ENCODE measurements at regions not wholly inside any gene's neighbourhood (a gene's known extent, or its start where the extent isn't known, plus 50 kb on each side); places are given as distances from the start of the nearest gene placed in this dataset.

DNA sequence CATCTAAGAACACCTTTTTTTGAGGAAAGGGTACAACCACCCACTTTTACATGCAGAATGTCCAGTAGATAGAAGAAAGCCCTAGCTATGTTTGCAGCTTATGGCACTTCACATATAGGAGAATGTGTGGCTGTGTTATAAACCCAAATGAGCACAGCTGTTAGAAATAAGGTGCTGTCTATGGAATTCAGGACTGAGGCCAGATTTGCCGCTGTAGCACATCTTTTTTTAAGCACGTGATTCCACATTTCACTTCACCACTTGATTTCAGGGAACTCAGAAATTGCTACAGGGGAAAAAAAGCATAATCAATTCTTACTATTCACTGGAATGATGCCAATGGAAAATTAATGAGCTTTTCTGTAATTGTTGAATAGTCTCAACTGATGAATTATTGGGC is 147.2 kb upstream of the ADAMTS5 start:
- no peak for DNase-seq

DNA sequence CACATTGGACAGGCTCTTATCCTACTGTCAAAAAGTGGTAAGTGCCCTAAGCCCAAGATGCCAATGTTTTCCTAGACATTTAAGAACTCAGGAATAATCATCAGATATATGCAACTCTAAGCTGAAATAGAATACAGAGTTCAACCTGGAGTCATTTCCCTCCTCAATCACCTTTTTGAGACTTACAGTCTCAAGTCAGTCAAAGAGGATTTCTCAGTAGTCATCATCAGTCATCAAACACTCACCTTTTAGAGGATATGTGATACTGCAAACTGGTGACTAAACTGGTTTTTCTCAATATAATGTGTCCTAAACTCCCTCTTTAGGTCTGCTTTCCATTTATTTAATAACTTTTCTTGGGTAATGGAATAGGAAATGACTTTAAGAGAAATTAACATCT is 145.3 kb upstream of the ADAMTS5 start:
- no peak for DNase-seq

DNA sequence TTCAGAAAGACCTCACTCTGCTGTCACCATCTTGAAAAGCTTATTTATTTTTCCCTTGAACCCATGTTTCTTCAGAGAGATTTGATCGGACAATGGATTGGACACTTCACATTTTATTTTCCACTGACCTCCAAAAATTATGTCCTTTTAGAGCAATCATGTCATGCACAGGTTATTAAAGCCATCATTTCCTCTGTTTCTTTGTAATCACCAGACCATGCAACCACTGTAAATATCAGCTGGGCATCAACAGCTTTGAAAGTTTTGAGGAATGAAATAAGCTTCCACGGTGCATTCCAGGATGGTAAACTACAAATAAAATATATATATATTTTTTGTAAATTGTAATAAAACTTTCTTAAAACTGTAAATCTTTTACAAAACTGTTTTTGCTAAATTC is 144.1 kb upstream of the ADAMTS5 start:
- DNase-seq, result no peak

DNA sequence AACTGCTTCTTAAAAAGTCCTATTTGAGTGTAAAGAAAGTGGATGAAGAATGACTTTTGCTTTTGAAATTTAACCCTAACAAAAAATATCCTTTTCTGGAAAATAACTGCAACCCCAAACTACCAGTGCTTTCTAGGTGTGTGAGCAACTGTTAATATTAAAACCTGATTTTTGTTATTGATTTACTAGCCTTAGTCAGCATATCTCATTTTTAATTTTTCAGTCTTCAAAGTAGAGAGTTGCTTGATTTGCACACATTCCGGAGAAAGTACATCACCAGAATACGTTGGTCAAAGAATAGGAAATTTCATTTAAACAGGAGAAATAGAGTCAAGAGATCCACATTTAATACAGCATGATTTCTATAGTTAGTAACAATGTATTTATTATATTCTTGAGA is 141.8 kb upstream of the ADAMTS5 start:
- no peak for DNase-seq

DNA sequence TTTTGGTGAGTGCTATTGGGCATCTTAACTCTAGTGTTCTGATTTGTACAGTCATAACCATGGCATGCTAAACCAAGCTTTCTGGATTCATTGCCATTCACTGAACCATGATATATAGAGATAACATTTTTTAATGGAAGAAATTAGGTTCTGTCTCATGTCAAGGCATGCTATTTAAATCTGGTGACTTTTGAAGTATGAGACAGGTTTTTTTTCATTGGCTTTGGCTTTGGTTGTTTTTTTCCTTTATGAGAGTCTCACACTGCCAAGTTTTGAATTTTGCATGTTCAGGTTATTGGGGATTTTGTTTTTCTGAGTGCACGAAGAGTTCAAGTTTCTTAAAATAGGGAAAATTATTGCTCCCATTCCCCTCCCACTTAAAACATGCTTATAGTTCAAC is 141.3 kb upstream of the ADAMTS5 start:
- no peak for DNase-seq

DNA sequence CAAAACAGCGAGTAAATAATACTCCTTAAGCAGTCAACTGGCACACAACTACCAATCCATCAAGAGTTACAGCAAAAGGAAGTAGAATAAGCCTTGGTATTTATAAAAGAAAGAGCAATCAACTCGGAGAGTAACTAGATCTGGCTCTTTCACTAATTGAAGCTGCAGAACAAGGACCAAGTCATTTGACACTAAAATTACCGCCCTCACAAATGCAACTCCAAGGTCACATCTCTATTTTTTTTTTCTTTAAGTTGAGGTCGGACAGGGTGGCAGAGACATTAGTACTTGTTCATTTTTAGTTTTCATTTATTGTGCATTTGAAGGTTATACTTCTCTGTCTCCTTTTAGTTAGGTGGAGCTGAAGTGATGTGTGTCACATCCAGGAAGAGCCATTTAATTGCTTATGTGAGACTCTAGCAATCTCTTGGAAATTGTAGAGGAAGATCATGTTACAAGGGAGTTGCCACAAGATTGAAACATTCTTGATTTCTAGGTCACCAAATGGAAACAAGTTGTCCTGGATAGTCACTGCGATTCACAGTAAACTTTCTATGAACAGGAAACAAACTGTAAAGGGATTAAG is 138.1 kb upstream of the ADAMTS5 start:
- no peak for DNase-seq

DNA sequence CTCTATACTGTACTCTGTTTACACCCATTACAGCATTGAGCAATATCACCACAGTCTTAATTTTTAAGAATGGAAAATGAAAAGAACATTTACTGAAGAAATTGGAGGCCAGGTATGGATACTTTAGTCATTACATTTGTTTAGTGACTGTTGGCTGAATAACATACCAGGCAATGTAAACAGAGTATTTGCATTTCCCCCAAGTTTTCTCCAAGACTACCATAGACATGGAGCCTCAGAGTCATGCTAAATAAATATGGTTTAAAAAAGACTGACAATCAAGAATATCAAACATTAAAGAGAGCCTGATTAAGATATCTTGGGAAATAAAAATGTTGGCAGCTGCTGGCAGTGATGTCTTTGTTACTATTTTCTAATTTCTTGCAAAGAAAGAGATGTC is 136.9 kb upstream of the ADAMTS5 start:
- no peak for DNase-seq

DNA sequence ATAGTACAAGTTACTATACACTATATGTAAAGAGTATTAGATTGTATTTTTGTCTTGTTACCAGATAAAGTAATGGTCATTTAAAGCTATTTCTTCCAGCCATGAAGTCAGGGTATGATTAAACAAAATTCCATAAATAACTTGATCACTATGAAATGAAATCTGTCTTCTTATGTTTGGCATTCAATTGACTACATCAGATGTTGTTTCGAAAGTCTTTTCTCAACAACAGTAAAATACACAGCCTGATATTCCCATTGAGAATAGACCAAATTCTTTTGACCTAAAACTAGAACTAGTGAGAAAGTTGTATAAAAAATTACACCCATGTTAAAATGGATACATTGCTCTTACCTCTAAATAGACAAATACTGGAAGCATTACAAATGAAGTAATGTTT is 134.6 kb upstream of the ADAMTS5 start:
- no peak for DNase-seq

DNA sequence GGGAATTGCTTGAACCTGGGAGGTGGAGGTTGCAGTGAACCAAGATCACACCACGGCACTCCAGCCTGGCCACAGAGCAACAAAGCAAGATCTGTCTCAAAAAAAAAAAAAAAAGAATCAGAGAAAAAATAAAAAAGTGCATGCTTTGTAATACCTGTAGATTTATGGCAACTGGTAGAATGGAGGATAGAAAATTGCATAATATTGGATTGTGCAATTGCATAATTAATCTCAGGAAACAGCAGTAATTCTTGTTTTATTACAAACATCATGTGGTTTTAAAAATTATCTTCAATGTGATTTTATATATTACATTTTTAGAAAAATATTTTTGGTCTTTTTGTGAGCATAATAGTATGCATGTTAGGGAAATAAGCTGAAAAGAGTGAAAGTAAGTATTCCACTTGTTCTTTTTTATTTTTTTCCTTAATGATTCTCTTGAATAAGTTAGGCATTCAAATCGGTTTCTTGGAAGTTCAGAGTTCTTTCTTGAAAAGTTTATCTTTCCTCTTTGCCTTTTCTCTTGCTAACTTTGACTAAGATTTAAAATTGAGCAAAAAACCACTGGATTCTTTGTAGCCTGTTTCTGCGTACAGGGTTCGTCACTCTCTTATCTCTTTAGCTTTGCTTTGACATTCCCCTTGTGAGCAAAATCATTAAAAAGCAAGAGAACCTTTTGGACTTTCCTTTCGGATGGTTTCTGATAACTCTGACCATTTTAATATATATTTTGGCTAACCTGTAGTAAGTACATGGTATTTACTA is 127.5 kb upstream of the ADAMTS5 start:
- DNase-seq, result no peak

DNA sequence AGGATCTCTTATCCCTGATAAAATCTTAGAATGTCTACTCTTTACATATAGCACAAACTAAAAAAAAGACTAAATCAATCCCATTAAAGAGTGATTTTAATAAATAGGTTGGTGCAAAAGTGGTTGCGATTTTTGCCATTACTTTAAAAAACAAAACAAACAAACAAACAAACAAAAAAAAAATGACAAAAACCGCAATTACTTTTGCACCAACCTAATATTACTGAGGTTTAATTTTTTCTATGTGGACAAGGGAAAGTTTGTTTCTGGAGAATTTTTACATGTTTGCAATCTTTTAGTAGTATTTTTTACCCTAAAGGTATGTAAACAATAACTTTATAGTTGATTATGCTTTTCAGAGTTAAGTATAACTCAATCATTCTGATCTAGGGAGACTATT is 119.7 kb upstream of the ADAMTS5 start:
- DNase-seq, result no peak

DNA sequence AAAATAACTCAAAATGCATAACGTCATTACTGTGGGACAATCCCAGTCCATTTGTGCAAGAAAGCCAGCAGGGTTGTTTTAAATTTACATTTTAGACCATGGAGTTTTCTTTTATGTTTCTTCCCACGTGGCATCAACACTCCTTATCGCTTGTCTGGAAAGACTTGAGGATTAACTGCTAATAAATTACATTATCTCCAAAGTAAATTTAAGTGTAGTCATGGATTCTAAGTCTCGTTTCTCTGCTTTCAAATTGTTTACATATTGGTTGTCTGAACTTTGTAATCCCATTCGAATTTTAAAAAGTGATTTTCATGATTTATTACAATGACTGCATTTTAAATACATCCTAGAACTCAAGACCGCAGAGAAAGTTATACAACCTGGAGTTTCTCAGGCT is 119.3 kb upstream of the ADAMTS5 start:
- DNase-seq, result no peak

DNA sequence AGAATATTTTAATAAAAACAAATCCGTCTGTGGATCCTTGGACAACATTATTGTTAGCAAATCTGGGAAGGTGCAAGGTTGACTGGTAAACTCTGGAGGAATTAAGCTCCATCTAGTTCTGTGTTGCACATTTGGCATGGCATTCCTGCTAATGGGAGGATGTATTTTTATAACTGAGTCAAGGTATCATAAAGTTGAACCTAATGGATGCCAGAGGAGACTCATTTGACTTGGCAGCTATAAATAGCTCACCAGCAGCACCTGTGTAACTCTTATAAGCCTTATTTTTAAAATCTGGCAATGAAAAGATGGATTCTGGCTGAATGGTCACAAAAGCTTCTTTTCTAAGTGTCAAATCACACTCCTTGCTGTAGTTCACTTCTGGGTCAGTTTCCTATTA is 118.5 kb upstream of the ADAMTS5 start:
- no peak for DNase-seq

DNA sequence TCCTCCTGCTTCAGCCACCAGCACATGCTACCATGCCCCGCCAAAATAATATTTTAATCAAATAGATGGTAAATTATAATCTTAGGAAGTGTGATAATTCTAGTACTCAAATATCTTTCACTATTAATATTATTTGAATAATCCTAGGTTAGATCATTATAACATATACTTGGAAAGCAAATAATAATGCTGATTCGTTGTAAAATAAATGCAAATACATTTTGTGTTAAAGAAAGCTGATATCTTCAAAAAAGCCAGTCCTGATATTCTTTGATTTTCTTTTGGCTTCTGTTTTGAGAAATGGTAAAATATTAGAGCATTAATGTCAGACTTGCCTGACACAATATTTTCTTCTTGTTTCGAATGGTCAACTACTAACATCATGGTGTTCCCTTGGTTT is 116.3 kb upstream of the ADAMTS5 start:
- DNase-seq, result no peak

DNA sequence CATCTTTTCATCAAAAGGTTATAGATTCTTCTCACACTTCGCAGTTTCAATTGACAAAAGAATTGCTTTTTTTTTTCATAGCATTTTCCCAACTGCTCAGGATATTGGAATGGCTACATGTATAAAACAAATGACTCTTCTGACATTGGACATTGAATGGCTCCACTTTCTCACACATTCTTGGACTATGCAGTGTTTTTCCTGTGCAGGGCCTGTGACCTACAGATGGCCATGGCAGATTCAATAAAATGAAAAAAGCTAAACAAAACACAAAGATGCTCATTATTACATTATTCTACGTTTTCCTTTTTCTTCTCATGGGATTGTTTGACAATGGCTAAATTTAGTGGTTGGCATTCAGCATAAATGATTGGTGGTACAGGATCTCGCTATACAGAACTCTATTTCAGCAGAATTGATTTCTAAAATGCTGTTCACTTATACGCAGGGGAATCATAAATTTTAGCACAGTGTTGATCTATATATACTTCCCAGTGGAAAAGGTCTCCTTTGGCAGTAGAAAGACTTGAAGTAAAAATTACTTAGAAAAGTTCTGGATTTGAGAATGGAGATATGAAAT is 115.6 kb upstream of the ADAMTS5 start:
- no peak for DNase-seq

DNA sequence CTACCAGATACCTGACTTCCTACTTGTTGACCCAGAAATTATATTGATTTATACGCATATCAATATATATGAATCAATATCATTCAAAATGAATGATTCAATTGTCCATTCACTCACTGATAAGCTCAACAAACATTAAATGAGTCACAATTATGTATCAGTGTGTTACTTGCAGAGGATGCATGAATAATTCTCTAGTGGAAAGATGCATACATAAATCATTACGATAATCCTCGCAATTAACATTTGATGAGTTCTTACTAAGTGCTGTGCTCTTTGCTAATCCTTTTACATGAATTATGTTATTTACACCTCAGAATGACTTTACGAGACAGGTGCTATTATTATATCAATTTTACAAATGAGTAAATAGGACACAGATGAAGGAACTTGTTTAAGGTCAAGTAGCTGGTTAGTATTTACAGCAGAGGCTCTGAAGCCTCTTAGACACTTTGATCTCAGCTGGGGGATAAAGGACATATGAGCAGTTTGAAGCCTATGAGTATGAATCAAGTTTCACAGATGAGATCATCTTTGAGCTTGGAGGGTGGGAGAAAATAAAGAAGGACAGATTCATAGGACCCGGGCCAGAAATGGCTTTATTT is 112.8 kb upstream of the ADAMTS5 start:
- DNase-seq, result no peak

DNA sequence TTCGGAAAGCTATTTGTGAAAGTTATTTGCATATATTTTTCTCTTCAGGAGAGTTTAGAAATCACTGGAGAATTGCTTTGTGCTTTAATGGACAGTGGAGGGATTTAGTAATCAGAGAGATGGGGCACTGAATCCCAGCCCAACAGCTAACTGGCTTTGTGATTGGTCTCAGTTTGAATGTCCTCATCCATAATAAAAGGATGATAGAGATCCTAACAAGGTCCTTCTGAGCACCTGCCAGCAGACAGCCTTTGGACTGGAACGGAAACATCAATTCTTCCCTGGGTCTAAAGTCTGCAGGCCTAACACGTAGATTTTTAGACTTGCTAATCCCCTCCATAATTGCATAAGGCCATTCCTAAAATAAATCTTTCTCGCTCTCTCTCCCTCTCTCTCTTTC is 112.0 kb upstream of the ADAMTS5 start:
- no peak for DNase-seq

DNA sequence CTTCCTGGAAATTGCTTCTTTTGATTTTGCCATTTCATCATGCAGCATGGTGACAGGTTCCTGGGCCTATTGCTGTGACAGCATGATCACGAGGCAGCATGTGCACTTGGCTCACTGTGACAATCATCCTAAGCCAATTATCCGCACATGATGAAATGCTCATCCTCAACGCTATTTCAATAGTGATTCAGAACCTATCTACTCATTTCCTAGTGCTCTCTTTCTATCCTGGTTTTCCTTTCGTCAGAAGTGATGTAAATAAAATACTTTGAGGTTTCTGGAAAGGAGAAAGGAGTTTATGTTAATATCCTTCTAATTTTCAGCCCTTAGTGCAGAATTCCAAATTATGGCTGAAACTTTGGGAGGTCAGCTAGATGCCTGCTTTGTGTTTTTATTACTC is 110.6 kb upstream of the ADAMTS5 start:
- DNase-seq, result no peak

DNA sequence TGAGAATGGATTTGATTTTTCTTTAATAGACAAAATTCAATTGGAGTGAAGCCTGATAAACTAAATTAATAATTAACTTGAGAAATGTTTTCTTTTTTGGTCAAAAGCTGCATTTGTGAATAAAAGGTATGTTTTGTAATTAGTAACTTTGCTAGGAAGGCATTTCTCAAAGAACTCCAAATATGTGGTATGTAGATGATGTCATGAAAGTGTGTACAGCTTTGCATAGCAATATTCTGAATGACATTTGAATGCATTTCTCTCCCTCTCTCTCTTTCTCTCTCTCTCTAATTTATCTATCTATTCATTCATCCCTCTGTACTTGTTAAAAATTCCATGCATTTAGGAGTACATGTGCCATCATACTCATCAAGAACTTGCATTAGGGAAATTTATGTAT is 109.1 kb upstream of the ADAMTS5 start:
- DNase-seq, result no peak

DNA sequence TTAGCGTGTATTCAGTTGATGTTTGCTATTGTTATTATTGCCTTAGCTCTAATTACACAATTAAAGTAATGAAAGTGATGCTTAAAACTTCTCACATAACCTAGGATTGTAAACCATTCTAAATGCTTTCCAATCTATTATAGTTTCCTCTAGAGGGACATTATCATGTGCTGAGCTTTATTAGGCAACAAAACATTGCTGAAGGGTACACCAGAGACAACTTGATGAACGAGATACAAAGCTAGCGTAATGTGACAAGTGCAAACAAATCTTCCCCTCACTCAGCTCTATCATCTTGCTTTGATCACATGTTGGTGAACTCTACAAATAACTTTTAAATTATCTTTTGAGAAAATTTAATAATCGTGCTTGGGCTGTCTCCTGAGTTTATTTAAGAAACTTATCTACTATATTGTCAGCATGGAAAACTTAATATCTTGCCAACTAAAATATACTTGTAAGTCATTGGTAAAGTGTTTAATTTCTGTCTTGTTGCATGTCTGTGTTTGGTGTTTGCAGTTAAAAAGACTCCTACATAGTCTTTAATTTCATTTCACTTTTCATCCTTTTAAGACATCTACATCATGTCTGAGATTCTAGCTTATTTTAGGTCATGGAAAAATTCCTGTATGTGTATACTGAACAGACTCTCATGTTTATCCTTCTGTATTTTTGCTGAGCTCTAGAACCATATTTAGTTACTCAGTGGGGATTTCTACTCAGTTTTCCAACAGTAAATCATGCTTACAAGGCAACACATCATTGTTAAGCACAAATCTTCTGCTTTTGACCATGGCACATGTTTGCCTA is 104.2 kb upstream of the ADAMTS5 start:
- no peak for DNase-seq

DNA sequence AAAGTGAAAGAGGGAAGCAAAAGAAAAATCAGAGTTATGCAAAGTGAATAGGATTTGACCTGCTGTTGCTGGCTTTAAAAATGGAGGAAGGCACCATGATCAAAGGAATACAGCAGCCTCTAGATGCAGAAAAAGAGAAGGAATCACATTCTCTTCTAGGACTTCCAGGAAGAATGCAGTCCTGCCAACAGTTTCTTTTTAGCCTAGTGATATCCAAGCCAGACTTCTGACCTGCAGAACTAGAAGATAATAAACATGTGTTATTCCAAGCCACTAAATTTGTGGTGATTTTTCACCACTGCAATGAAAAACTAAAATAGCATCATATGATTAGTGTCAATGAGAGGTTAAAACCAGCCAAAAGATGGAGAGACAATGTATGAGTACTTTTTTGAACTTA is 101.9 kb upstream of the ADAMTS5 start:
- no peak for DNase-seq

DNA sequence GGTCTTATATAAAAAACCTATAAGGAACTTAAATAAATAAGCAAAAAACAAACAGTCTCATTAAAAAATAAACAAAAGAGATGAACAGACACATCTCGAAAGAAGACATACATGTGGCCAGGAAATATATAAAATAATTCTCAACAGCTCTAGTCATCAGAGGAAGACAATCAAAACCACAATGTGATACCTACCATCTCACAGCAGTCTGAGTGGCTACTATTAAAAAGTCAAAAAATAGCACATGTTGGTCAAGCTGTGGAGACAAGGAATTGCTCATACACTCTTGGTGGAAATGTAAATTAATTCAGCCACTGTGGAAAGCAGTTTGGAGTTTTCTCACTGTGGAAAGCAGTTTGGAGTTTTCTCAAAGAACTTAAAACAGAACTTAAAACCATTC is 100.3 kb upstream of the ADAMTS5 start:
- DNase-seq, result no peak

DNA sequence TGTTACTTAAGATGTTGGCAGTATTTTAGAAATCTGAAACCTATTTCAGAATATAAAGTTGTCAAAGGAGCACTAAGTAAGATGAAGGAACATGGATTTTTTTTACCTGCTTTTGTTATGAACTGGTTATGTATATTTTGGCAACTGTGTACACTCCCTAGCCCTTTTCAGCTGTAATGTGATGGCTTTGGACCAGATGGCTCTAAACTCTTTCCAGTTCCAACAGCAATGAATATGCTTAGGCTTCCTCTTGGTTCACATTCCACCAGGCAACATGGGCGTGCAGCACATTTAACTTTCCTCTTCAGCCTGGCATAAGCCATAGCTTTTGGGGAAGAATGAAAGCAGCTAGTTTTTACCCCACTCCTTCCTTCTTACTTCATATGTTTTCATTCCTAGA is 95.6 kb upstream of the ADAMTS5 start:
- DNase-seq, result no peak

DNA sequence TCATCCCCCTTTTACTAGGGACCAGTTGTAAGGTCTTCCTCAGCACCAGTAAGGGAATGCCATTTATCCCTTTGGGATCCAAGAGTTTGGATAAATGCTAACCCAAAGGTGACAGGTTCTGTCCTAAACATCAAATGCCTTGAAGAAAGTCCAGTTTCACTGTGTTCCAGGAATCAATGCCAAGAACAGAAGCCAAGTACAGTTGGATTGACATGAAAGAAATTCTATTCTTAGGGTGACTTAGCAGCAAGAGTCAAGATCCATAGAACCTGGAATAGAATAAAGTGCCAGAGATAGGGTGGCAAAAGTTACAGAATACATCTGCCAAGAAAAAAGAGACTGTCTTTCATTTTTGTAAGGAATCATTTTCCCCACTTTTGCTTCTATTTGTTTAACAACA is 94.9 kb upstream of the ADAMTS5 start:
- no peak for DNase-seq

DNA sequence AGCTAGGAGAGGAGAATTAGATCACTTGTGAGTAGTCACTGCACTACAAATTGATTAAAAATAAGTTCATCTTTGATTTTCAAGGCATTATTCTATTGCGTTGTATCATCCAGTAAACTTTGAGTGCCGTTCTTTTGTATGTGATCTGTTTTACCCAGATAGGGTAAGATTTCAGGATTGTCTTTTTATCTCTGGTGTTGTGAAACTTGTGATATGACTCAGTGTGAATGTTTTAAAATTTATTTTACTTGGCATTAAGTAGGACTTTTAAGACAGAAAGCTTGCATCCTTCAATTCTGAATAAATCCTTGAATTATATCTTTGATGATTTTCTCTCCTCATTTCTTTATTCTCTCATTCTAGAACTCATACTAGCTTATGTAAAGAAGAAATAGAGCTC is 93.3 kb upstream of the ADAMTS5 start:
- no peak for DNase-seq

Measured in NCI-H1694 (cell line).